ENCODE measurements at regions not wholly inside any gene's neighbourhood (a gene's known extent, or its start where the extent isn't known, plus 50 kb on each side); places are given as distances from the start of the nearest gene placed in this dataset.

GRCh38 chr3:67297715-67298475 is 299.8 kb downstream of the KBTBD8 start:
- Mint-ChIP-seq H3K9me3 (no peaks in the 10 kb centered on the region), H3K4me3 (no peak overlapping the region), H3K27ac (no peak overlapping the region), H3K27me3 (no peaks in the 10 kb centered on the region), H3K36me3 (ENCODE audit: insufficient read depth) (no peaks in the 10 kb centered on the region), H3K4me1 (ENCODE audit: low read depth in 2 of 2) (no peaks in the 10 kb centered on the region)
- DNase-seq (no peak), ATAC-seq (replicated peaks) (no peak)

GRCh38 chr3:67301556-67301955 is 303.4 kb downstream of the KBTBD8 start:
- ATAC-seq (replicated peaks) = no peak
- no peak overlapping the region for H3K27ac Mint-ChIP-seq
- no peaks in the 10 kb centered on the region for H3K36me3 Mint-ChIP-seq (ENCODE audit: insufficient read depth)
- no peaks in the 10 kb centered on the region for H3K27me3 Mint-ChIP-seq
- H3K4me1 Mint-ChIP-seq (ENCODE audit: low read depth in 2 of 2) = no peaks in the 10 kb centered on the region
- no peaks in the 10 kb centered on the region for H3K9me3 Mint-ChIP-seq
- no peak for DNase-seq
- no peak overlapping the region for H3K4me3 Mint-ChIP-seq

- no peak overlapping the region for H3K4me3 Mint-ChIP-seq
- ATAC-seq (replicated peaks) (no peak), DNase-seq (no peak)
- no peak overlapping the region for H3K27ac Mint-ChIP-seq
- no peaks in the 10 kb centered on the region for H3K4me1 Mint-ChIP-seq (ENCODE audit: low read depth in 2 of 2)
- no peaks in the 10 kb centered on the region for H3K27me3 Mint-ChIP-seq
- no peaks in the 10 kb centered on the region for H3K9me3 Mint-ChIP-seq
- H3K36me3 Mint-ChIP-seq (ENCODE audit: insufficient read depth) = no peaks in the 10 kb centered on the region
Observed at GRCh38 chr3:67302489-67302888, 304.4 kb downstream of the KBTBD8 start.

GRCh38 chr3:67305160-67305559 is 307.1 kb downstream of the KBTBD8 start:
- Mint-ChIP-seq H3K4me1 (ENCODE audit: low read depth in 2 of 2) (no peaks in the 10 kb centered on the region), H3K27me3 (no peaks in the 10 kb centered on the region), H3K27ac (no peak overlapping the region), H3K36me3 (ENCODE audit: insufficient read depth) (no peaks in the 10 kb centered on the region), H3K4me3 (no peak overlapping the region), H3K9me3 (no peaks in the 10 kb centered on the region)
- ATAC-seq (replicated peaks) (no peak), DNase-seq (no peak)

GRCh38 chr3:67305922-67306321 is 307.8 kb downstream of the KBTBD8 start:
- Mint-ChIP-seq H3K9me3 (no peaks in the 10 kb centered on the region), H3K27ac (no peak overlapping the region), H3K4me1 (ENCODE audit: low read depth in 2 of 2) (no peaks in the 10 kb centered on the region), H3K27me3 (no peaks in the 10 kb centered on the region), H3K36me3 (ENCODE audit: insufficient read depth) (no peaks in the 10 kb centered on the region), H3K4me3 (no peak overlapping the region)
- ATAC-seq (replicated peaks) (no peak), DNase-seq (no peak)

- no peak for ATAC-seq (replicated peaks)
- Mint-ChIP-seq H3K4me1 (ENCODE audit: low read depth in 2 of 2) (no peaks in the 10 kb centered on the region), H3K27ac (no peak overlapping the region)
Observed at GRCh38 chr3:67311440-67311839, 313.3 kb downstream of the KBTBD8 start.

GRCh38 chr3:67312155-67312554 is 314.0 kb downstream of the KBTBD8 start:
- no peak for ATAC-seq (replicated peaks)
- H3K27ac Mint-ChIP-seq = no peak overlapping the region
- H3K36me3 Mint-ChIP-seq (ENCODE audit: insufficient read depth) = no peaks in the 10 kb centered on the region
- peaks cover 10 to 17% of the 10 kb centered on the region in 2 donors for H3K27me3 Mint-ChIP-seq
- no peak for DNase-seq
- no peaks in the 10 kb centered on the region for H3K9me3 Mint-ChIP-seq
- no peak overlapping the region for H3K4me3 Mint-ChIP-seq
- no peaks in the 10 kb centered on the region for H3K4me1 Mint-ChIP-seq (ENCODE audit: low read depth in 2 of 2)

More at GRCh38 chr3:67311440-67311839, 313.3 kb downstream of the KBTBD8 start:
- Mint-ChIP-seq H3K4me3 (no peak overlapping the region), H3K27me3 (peaks cover 6 to 12% of the 10 kb centered on the region in 2 donors), H3K36me3 (ENCODE audit: insufficient read depth) (no peaks in the 10 kb centered on the region), H3K9me3 (no peaks in the 10 kb centered on the region)
- DNase-seq = no peak

- Mint-ChIP-seq H3K9me3 (no peaks in the 10 kb centered on the region), H3K4me3 (no peak overlapping the region), H3K27ac (no peak overlapping the region), H3K27me3 (peaks cover 10 to 17% of the 10 kb centered on the region in 2 donors), H3K4me1 (ENCODE audit: low read depth in 2 of 2) (no peaks in the 10 kb centered on the region), H3K36me3 (ENCODE audit: insufficient read depth) (no peaks in the 10 kb centered on the region)
- DNase-seq (no peak), ATAC-seq (replicated peaks) (no peak)
Observed at GRCh38 chr3:67318162-67318561, 320.1 kb downstream of the KBTBD8 start.

- peaks cover 0 to 6% of the 10 kb centered on the region in 2 donors for H3K27me3 Mint-ChIP-seq
- no peak overlapping the region for H3K27ac Mint-ChIP-seq
- no peaks in the 10 kb centered on the region for H3K9me3 Mint-ChIP-seq
- DNase-seq (no peak), ATAC-seq (replicated peaks) (no peak)
- H3K4me3 Mint-ChIP-seq = no peak overlapping the region
- no peaks in the 10 kb centered on the region for H3K4me1 Mint-ChIP-seq (ENCODE audit: low read depth in 2 of 2)
- no peaks in the 10 kb centered on the region for H3K36me3 Mint-ChIP-seq (ENCODE audit: insufficient read depth)
Observed at GRCh38 chr3:67324554-67324953, 326.4 kb downstream of the KBTBD8 start.

All from effector memory CD8-positive, alpha-beta T cell (primary cell).